HG03103 (cell line): ENCODE measurements at regions not wholly inside any gene's neighbourhood (a gene's known extent, or its start where the extent isn't known, plus 50 kb on each side); places are given as distances from the start of the nearest gene placed in this dataset.
"Not testable (repeated sequence)": the region's sequence is repeated elsewhere in the genome, so short reads cannot be mapped to it uniquely, and the experiment has no call there.

Experiments used
- ATAC-seq: cut with Tn5 transposase; IDR thresholded peaks from one replicate; pipeline ENCODE4 v1.9.1; 2021; ENCODE audit warnings: low read depth; ENCODE audit not compliant: unreplicated experiment

DNA sequence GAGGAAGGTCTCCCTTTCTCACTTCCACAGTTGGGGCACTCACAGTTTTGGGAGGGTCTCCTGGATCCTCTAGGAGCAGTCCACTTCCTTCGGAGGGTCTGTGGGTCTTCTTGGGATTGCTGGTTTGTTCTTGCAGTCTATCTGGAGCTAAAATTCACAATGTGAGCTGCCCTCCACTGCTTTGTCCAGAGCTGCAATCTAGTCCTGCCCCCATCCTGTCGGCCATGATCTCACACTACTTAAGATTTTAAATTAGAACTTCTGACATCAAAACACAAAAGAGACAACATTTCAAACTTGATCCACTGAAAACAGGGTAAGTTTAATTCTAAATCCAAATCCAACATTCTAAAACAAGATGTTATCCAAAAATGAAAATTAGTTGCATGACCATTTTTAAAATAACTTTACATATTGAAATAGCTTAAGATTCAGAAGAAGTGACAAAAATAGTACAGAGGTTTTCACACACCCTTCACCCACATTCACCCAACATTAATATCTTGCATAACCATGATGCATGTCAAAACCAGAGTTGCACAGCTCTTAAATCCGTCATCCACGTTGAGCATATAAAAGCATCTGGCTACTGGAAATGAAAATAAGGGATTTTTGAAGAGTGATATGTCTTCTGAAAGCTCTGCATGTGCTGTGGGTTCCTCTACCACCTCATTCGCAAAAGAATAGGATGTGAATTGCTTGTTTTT is 113.7 kb upstream of the EPB41L4A start:
- no peak for ATAC-seq

DNA sequence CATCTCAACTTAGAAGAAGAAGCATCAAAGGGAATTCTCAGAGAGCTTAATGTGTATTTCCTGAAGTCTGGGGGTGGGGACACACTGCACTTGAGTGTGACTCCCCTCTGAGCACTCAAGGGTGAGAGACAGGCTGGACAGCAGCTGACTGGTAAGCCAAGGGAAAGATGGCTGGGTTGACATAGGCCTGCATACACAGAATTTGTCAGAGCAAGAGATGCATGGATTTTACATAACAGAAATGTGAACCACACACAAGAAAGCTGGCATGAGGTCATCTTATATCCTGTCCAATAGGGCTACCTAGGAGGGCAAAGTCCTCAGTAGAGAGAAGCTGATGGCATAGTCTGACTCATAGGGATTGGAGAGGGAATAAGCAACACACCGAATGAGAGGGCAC is 114.3 kb upstream of the EPB41L4A start:
- ATAC-seq, result no peak

DNA sequence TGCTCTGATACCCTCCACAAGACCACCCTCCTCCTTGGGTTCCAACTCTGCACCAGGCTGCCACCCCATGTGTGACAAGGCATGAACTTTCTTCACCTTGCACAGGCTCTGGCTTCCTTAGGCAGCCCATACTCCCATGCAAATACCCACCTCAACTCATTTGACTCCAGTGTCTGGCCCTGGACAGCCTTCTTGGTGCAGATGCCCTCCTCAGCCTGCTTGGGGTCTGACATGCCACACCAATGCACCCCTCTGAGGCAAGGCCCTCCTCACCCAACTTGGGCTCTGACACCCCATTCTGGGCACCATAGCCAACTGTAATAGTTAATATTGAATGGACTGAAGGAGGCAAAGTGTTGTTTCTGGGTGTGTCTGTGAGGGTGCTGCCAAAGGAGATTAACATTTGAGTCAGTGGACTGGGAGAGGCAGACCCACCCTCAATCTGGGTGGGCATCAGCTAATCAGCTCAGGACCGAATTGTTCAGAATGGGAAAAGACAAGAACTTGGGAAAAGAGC is 115.0 kb upstream of the EPB41L4A start:
- ATAC-seq, result no peak

- no peak for ATAC-seq
These were observed 115.7 kb upstream of the EPB41L4A start for GRCh38 chr5:112534611-112535255.

- ATAC-seq, result no peak
These were observed 116.3 kb upstream of the EPB41L4A start for GRCh38 chr5:112535356-112535755.

- ATAC-seq, result not testable (repeated sequence)
These were observed 125.5 kb upstream of the EPB41L4A start for GRCh38 chr5:112544558-112544957.

- no peak for ATAC-seq
These were observed 128.0 kb upstream of the EPB41L4A start for GRCh38 chr5:112546946-112547592.

- ATAC-seq, result no peak
These were observed 129.3 kb upstream of the EPB41L4A start for GRCh38 chr5:112548246-112548881.

- no peak for ATAC-seq
These were observed 130.1 kb upstream of the EPB41L4A start for GRCh38 chr5:112549127-112549526.

GRCh38 chr5:112549605-112550166 is 130.6 kb upstream of the EPB41L4A start:
- no peak for ATAC-seq

DNA sequence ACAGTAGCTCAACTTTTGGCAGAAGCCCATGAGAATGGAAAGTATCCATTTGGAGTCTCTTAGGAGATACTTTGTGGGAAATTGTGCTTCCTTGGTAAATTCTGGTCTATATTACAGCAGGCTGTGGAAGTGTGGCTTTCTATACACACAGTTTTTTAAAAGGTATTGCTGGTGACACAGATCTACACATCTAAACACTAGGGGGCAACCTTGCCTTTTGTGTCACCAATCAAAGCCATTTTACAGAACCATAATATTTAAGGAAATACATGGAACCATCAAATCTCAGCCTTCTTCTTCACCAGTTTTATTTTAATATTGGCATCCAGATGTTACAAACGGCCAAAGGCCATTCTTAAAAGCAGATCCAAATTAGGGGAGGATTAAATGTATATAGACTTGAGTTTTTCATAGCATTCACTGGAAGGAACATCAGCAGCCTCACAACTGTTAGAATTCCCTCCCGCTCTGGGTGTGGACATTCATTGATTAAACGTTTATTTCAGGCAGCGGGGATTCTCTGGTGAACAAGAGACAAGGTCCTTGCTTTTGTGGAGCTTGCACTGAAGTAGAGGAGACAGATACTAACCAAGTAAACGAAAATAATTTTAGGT is 132.4 kb upstream of the EPB41L4A start:
- ATAC-seq, result peak; percentile 50

DNA sequence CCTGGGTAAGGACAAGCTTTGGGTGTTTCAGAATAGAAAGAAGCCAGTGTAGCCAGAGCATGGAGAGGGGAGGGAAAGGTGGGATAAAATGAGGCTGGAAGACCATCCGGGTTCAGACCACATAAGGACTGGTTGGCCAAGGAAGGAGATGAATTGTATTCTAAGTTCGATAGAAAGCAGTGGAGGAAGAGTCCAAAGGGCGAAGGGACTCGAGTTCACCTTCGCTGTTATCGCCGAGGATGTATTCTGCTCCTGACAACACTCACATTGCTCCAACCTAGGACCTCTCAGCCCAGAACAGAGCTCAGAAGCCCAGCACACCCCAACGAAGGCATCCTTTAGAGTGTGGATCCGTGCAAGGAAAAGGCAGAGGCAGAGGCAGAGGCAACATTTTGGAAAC is 133.1 kb upstream of the EPB41L4A start:
- ATAC-seq, result no peak

DNA sequence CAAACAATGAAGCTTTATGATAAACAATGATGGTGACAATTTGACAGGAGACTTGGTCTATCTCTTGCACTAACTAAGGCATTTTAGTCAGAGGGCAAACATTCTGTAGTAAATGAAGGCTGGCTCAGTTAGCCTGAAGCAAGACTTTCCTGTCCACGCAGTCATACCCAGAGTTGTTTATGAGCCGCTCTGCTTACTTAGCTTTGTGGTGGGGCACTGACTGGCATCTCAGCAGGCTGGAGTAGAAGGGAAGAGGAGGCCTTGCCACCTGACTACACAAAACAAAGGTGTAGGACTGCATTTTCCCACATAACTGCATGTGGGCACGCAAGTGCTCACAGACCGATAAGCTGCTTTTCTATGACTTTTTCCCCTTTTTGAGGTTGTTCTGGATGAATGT is 133.7 kb upstream of the EPB41L4A start:
- no peak for ATAC-seq

- ATAC-seq, result no peak
These were observed 135.3 kb upstream of the EPB41L4A start for GRCh38 chr5:112554101-112554977.

GRCh38 chr5:112555197-112555596 is 136.1 kb upstream of the EPB41L4A start:
- no peak for ATAC-seq

DNA sequence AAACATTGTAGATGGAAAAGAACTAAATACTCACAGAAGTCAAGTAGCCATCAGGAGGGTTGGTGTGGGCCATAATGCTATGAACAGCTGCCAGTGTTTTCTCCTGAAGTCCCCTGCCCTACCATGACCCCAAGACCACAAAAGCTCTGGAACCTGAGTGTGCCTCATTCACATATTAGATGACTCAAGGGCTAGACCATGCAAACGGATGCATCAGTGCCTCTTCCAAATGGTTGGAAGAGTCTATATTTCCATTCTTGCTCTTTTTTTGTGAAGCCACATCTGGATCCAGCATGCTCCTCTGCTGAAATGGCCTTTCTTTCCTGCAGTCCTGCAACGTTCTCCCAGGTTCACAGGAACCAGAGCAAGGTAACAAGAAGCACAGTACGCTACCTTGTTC is 136.6 kb upstream of the EPB41L4A start:
- ATAC-seq, result no peak

DNA sequence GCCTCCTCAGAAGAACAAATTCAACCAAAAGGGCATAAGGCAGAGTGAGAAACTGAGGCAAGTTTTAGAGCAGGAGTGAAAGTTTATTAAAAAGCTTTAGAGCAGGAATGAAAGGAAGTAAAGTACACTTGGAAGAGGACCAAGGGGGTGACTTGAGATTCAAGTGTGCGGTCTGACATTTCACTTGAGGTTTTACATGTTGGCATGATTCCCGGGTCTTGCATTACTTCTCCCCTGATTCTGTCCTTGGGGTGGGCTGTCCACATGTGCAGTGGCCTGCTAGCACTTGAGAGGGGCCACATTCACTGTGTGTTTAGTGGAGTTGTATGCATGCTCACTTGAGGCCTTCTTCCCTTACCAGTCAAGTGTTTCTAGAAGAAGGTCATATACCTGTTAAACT is 140.4 kb upstream of the EPB41L4A start:
- ATAC-seq, result not testable (repeated sequence)

DNA sequence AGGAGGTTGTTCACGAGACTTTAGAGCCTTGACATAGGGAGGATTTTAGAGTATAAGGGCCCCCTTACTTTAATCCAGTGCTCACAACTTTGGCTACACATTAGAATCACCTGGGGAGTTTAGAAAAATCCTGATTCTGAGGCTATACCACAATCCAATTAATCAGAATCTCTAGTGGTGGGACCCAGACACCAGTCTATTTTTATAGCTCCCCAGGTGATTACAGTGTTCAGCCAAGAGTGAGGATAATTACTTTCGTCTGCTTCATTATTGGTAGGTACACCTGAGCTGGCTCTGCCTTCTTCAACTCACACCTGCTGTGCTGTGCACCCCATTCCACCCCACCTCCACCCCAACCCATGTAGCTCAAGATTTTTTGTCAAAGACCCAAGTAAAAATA is 141.3 kb upstream of the EPB41L4A start:
- no peak for ATAC-seq

- ATAC-seq, result no peak
These were observed 144.2 kb upstream of the EPB41L4A start for GRCh38 chr5:112563169-112563826.
